Vagina (tissue), 2 donors: ENCODE measurements at regions not wholly inside any gene's neighbourhood (a gene's known extent, or its start where the extent isn't known, plus 50 kb on each side); places are given as distances from the start of the nearest gene placed in this dataset.

Source experiments
- POLR2A ChIP-seq, 2 donors: fragments of 450-650 bp; IDR thresholded peaks; one replicate each; pipeline ENCODE4 v1.6.1; 2017; ENCODE audit warnings: antibody characterized with exemption in 2 of 2, mild to moderate bottlenecking in 2 of 2, moderate library complexity in 2 of 2
- POLR2AphosphoS5 ChIP-seq, 2 donors: sonication (generic); formaldehyde crosslinking; IDR thresholded peaks; one replicate each; pipeline ENCODE4 v1.9.0; 2017; ENCODE audit warnings: antibody characterized with exemption in 2 of 2, mild to moderate bottlenecking in 2 of 2, low read depth in 1 of 2; ENCODE audit not compliant: insufficient read depth in 1 of 2
- TF ChIP-seq, protein P1 (sequence below), 3 experiments: fragments of 450-650 bp in 2 of 3; fragments of 200-600 bp in 1 of 3; sonication (generic) in 1 of 3; IDR thresholded peaks; one replicate each; pipeline ENCODE4 v1.5.1; 2017 to 2019; ENCODE audit warnings: antibody characterized with exemption in 3 of 3, mild to moderate bottlenecking in 2 of 3, moderate library complexity in 2 of 3

DNA sequence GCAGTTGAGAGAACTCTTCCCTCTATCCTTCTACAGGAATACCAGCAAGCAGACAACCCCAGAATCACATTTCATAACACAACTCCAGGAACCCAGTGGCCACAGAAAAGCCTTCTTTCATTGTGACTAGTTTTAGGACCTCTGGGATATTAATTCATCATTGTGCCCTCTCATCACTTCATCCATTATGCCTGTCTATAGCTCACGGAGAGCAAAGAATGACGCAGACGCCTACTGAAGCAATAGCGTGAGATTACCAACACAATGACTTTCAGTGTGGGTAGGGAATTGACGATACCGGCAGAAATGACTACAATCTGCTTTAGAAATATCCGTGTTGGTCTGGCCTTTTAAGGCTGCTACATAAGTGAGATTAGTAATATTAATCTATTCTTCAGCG, 158.1 kb upstream of the FOXG1 start:
- TF ChIP-seq, protein P1, sequence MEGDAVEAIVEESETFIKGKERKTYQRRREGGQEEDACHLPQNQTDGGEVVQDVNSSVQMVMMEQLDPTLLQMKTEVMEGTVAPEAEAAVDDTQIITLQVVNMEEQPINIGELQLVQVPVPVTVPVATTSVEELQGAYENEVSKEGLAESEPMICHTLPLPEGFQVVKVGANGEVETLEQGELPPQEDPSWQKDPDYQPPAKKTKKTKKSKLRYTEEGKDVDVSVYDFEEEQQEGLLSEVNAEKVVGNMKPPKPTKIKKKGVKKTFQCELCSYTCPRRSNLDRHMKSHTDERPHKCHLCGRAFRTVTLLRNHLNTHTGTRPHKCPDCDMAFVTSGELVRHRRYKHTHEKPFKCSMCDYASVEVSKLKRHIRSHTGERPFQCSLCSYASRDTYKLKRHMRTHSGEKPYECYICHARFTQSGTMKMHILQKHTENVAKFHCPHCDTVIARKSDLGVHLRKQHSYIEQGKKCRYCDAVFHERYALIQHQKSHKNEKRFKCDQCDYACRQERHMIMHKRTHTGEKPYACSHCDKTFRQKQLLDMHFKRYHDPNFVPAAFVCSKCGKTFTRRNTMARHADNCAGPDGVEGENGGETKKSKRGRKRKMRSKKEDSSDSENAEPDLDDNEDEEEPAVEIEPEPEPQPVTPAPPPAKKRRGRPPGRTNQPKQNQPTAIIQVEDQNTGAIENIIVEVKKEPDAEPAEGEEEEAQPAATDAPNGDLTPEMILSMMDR (IDR thresholded peaks at IDR 0.05), result no peak
- no peak for TF ChIP-seq POLR2A (IDR thresholded peaks at IDR 0.05)
- TF ChIP-seq POLR2AphosphoS5 (IDR thresholded peaks at IDR 0.05; ENCODE audit: insufficient read depth in 1 of 2, low read depth in 1 of 2), result no peak
